Osteoblast (primary cell): ENCODE measurements at regions not wholly inside any gene's neighbourhood (a gene's known extent, or its start where the extent isn't known, plus 50 kb on each side); places are given as distances from the start of the nearest gene placed in this dataset.
"Not testable (repeated sequence)": the region's sequence is repeated elsewhere in the genome, so short reads cannot be mapped to it uniquely, and the experiment has no call there.

ENCODE experiments used
- DNase-seq: peaks from one replicate; pipeline ENCODE4 v3.0.0; 2011; ENCODE audit warnings: low spot score, mixed read lengths; ENCODE audit not compliant: insufficient read length; ENCODE audit errors: missing footprints
- H2AFZ ChIP-seq: 2 replicates; pipeline ENCODE4 v1.6.0; 2011; ENCODE audit warnings: mild to moderate bottlenecking, low read length
- H3K27ac ChIP-seq: 2 replicates; pipeline ENCODE4 v1.5.1; 2011; ENCODE audit warnings: mild to moderate bottlenecking, low read depth, low read length, moderate library complexity
- H3K27me3 ChIP-seq: 2 replicates; pipeline ENCODE4 v1.6.0; 2012; ENCODE audit warnings: mild to moderate bottlenecking, control low read depth, inconsistent platforms, low read length, moderate library complexity; ENCODE audit not compliant: insufficient read depth
- H3K36me3 ChIP-seq: 2 replicates; pipeline ENCODE4 v1.5.1; 2011; ENCODE audit warnings: mild to moderate bottlenecking, low read length, control low read depth, moderate library complexity; ENCODE audit not compliant: insufficient read depth
- H3K4me1 ChIP-seq: 2 replicates; pipeline ENCODE4 v1.5.1; 2011; ENCODE audit warnings: mild to moderate bottlenecking, low read length, control low read depth, moderate library complexity; ENCODE audit not compliant: insufficient read depth
- H3K4me2 ChIP-seq: 2 replicates; pipeline ENCODE4 v1.6.0; 2011; ENCODE audit warnings: mild to moderate bottlenecking, low read length; ENCODE audit not compliant: insufficient read depth
- H3K4me3 ChIP-seq: fragments of 200-600 bp; sonication (generic); 3 replicates; pipeline ENCODE4 v1.5.1; 2012; ENCODE audit warnings: mild to moderate bottlenecking, low read length, inconsistent platforms; ENCODE audit not compliant: insufficient read depth
- H3K79me2 ChIP-seq: 2 replicates; pipeline ENCODE4 v1.6.0; 2012; ENCODE audit warnings: mild to moderate bottlenecking, low read length, control low read depth, inconsistent platforms; ENCODE audit not compliant: insufficient read depth
- H3K9me3 ChIP-seq: 2 replicates; pipeline ENCODE4 v1.5.1; 2011; ENCODE audit warnings: low read depth, low read length, control low read depth
- H4K20me1 ChIP-seq: 2 replicates; pipeline ENCODE4 v1.6.0; 2012; ENCODE audit warnings: mild to moderate bottlenecking, low read length, control low read depth; ENCODE audit not compliant: insufficient read depth
- TF ChIP-seq, protein P1 (sequence below): IDR thresholded peaks from 2 replicates; pipeline ENCODE4 v1.5.1; 2011; ENCODE audit warnings: mild to moderate bottlenecking, low read depth, low read length, moderate library complexity; ENCODE audit errors: extremely low read depth

DNA sequence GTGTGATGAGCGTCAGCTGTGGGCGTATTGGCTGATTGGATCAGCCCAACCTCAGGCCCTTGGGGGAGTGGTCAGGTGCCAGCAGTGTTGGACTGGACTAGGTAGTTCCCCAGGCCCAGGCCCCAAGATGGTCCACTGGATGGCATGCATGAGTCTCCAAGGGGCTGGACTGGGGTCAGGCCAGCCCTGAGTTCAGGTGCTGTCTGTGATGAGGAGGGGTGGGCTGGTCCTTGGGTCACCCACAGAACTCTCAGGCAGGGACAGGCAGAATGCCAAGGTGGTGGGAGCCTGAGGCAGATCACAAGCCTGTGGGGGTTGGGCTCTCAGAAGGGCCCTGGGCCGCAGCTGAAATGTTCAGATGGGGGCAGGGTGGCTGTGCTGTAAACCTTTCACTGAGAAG lies 59.5 kb upstream of the THUMPD2 start:
- DNase-seq = no peak

DNA sequence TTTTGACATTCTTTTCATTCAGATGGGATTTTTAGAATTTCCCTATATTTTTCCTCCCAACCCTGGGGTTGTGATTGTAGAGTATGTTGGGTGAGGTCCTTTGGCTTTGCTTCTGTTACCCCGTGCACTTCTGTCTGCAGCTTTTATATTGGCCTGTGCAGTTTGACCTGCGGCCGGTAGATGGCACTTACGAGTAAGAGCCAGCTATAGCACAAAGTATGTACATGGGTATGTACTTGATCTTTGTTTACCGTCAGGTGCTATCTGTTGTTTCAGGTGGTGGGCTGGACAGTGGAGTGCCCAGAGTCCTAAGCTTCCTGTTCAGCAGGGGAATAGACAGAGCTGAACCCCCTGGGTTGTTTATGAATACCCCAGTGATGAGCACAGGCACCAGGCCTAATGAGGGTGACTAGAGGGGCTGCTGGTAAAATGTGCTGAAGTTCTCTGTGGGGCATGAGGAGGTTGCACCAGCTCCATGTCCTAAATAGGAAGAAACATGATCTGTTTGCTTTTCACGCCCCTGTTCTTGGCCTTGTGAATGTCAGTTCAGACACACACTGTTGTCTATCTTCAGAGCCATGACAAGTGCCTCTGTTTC lies 58.9 kb upstream of the THUMPD2 start:
- no peak overlapping the region for H3K4me2 ChIP-seq
- H2AFZ ChIP-seq = no peak overlapping the region
- H4K20me1 ChIP-seq = no peaks in the 10 kb centered on the region
- no peaks in the 10 kb centered on the region for H3K9me3 ChIP-seq
- no peaks in the 10 kb centered on the region for H3K27me3 ChIP-seq
- H3K27ac ChIP-seq = no peak overlapping the region
- DNase-seq = peak; percentile 32
- H3K79me2 ChIP-seq = no peaks in the 10 kb centered on the region
- no peaks in the 10 kb centered on the region for H3K4me1 ChIP-seq
- H3K4me3 ChIP-seq = no peak overlapping the region
- H3K36me3 ChIP-seq = no peaks in the 10 kb centered on the region
- TF ChIP-seq, protein P1, sequence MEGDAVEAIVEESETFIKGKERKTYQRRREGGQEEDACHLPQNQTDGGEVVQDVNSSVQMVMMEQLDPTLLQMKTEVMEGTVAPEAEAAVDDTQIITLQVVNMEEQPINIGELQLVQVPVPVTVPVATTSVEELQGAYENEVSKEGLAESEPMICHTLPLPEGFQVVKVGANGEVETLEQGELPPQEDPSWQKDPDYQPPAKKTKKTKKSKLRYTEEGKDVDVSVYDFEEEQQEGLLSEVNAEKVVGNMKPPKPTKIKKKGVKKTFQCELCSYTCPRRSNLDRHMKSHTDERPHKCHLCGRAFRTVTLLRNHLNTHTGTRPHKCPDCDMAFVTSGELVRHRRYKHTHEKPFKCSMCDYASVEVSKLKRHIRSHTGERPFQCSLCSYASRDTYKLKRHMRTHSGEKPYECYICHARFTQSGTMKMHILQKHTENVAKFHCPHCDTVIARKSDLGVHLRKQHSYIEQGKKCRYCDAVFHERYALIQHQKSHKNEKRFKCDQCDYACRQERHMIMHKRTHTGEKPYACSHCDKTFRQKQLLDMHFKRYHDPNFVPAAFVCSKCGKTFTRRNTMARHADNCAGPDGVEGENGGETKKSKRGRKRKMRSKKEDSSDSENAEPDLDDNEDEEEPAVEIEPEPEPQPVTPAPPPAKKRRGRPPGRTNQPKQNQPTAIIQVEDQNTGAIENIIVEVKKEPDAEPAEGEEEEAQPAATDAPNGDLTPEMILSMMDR = peak; percentile 79

More for the DNA sequence above, 59.5 kb upstream of the THUMPD2 start:
- Histone ChIP-seq H3K27ac (no peak overlapping the region), H3K4me2 (no peak overlapping the region), H3K4me3 (no peak overlapping the region), H3K27me3 (no peaks in the 10 kb centered on the region), H3K9me3 (no peaks in the 10 kb centered on the region), H3K79me2 (no peaks in the 10 kb centered on the region), H3K4me1 (no peaks in the 10 kb centered on the region), H3K36me3 (no peaks in the 10 kb centered on the region), H4K20me1 (no peaks in the 10 kb centered on the region), H2AFZ (no peak overlapping the region)
- TF ChIP-seq, protein P1 = no peak

DNA sequence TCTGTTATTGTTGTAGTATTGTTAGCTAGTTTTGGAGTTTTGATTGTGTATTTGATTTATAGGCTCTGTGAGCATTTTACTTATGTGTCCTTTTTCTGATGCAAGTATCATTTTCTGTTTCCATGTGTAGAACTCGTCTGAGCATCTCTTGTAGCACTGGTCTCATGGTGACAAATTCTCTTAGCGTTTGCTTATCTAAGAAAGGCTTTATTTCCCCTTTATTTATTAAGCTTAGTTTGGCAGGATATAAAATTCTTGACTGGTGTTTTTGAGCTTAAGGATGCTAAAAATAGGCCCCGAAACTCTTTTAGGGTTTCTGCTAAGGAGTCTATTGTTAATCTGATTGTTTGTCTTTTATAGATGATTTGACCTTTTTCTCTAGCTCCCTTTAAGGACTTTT lies 57.6 kb upstream of the THUMPD2 start:
- H2AFZ ChIP-seq = no peak overlapping the region
- H3K9me3 ChIP-seq = no peaks in the 10 kb centered on the region
- H3K36me3 ChIP-seq = no peaks in the 10 kb centered on the region
- H3K79me2 ChIP-seq = no peaks in the 10 kb centered on the region
- H4K20me1 ChIP-seq = no peaks in the 10 kb centered on the region
- TF ChIP-seq, protein P1 = no peak
- no peak for DNase-seq
- no peak overlapping the region for H3K4me3 ChIP-seq
- H3K4me2 ChIP-seq = no peak overlapping the region
- no peak overlapping the region for H3K27ac ChIP-seq
- no peaks in the 10 kb centered on the region for H3K4me1 ChIP-seq
- no peaks in the 10 kb centered on the region for H3K27me3 ChIP-seq

DNA sequence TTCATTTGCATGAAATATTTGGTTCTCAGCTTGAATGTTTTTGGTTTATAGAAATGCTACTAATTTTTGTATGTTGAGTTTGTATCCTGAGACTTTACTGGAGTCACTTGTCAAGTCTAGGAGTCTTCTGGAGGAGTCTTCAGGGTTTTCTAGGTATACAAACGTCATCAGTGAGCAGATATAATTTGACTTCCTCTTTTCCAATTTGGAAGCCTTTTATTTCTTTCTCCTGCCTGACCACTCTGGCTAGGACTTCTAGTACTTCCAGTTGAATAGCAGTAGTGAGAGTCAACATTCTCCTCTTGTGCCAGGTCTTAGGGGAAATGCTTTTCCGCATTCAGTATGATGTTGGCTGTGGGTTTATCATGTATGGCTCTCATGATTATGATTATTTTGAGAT lies 55.4 kb upstream of the THUMPD2 start:
- Histone ChIP-seq H3K36me3 (no peaks in the 10 kb centered on the region), H3K4me3 (no peak overlapping the region), H3K27me3 (no peaks in the 10 kb centered on the region), H2AFZ (no peak overlapping the region), H3K27ac (no peak overlapping the region), H4K20me1 (no peaks in the 10 kb centered on the region), H3K4me1 (no peaks in the 10 kb centered on the region), H3K79me2 (no peaks in the 10 kb centered on the region), H3K9me3 (no peaks in the 10 kb centered on the region), H3K4me2 (no peak overlapping the region)
- TF ChIP-seq, protein P1 = no peak
- no peak for DNase-seq

DNA sequence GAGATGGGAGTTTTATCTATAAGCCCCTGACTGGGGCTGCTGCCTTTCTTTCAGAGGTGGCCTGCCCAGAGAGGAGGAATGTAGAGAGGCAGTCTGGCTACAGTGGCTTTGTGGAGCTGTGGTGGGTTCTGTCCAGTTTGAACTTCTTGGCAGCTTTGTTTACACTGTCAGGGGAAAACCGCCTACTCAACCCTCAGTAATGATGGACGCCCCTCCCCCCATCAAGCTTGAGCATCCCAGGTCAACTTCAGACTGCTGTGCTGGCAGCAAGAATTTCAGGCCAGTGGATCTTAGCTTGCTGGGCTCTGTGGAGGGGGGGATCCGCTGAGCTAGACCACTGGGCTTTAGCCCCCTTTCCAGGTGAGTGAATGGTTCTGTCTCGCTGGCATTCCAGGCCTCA lies 51.6 kb upstream of the THUMPD2 start:
- H3K27ac ChIP-seq, DNase-seq, H3K79me2 ChIP-seq, H4K20me1 ChIP-seq, H3K36me3 ChIP-seq, H3K4me1 ChIP-seq, H3K27me3 ChIP-seq, H3K9me3 ChIP-seq, H2AFZ ChIP-seq, H3K4me3 ChIP-seq, H3K4me2 ChIP-seq: not testable (repeated sequence)
